Breast epithelium (tissue), 3 donors: ENCODE measurements at regions not wholly inside any gene's neighbourhood (a gene's known extent, or its start where the extent isn't known, plus 50 kb on each side); places are given as distances from the start of the nearest gene placed in this dataset.

Experiments
- POLR2A ChIP-seq: fragments of 450-650 bp; IDR thresholded peaks from one replicate; pipeline ENCODE4 v1.6.1; 2016; ENCODE audit warnings: antibody characterized with exemption, mild to moderate bottlenecking, moderate library complexity
- POLR2AphosphoS5 ChIP-seq, 3 donors: sonication (generic); formaldehyde crosslinking; IDR thresholded peaks; one replicate each; pipeline ENCODE4 v1.6.1; 2017; ENCODE audit warnings: antibody characterized with exemption in 3 of 3
- TF ChIP-seq, protein P1 (sequence below), 3 donors: fragments of 450-650 bp; IDR thresholded peaks; one replicate each; pipeline ENCODE4 v1.5.1; 2016 to 2017; ENCODE audit warnings: antibody characterized with exemption in 3 of 3, mild to moderate bottlenecking in 3 of 3, moderate library complexity in 3 of 3

DNA sequence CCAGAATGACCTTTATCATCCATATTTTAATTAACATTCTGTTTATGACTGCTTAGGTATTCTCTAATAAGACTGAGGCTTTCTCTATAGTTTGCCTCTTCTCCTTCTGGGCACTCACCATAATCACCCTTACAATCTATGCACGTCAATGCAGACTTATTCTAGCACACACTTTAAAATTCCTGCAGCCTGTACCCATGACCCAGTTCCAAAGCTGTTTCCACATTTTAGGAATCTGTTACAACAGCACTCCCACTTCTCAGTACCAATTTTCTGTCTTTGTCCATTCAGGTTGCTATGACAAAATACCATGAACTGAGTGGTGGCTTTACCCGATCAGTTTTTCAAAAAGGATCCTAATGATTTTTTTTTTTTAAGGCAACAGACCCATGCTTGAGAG, 103.5 kb downstream of the SOX14 start:
- TF ChIP-seq, protein P1, sequence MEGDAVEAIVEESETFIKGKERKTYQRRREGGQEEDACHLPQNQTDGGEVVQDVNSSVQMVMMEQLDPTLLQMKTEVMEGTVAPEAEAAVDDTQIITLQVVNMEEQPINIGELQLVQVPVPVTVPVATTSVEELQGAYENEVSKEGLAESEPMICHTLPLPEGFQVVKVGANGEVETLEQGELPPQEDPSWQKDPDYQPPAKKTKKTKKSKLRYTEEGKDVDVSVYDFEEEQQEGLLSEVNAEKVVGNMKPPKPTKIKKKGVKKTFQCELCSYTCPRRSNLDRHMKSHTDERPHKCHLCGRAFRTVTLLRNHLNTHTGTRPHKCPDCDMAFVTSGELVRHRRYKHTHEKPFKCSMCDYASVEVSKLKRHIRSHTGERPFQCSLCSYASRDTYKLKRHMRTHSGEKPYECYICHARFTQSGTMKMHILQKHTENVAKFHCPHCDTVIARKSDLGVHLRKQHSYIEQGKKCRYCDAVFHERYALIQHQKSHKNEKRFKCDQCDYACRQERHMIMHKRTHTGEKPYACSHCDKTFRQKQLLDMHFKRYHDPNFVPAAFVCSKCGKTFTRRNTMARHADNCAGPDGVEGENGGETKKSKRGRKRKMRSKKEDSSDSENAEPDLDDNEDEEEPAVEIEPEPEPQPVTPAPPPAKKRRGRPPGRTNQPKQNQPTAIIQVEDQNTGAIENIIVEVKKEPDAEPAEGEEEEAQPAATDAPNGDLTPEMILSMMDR (IDR thresholded peaks at IDR 0.05): no peak
- TF ChIP-seq POLR2AphosphoS5 (IDR thresholded peaks at IDR 0.05) (no peak), POLR2A (no peak)
